ENCODE measurements at regions not wholly inside any gene's neighbourhood (a gene's known extent, or its start where the extent isn't known, plus 50 kb on each side); places are given as distances from the start of the nearest gene placed in this dataset.

GRCh38 chr4:180994722-180995121 is 1248.5 kb upstream of the TENM3 start:
- no peaks in the 10 kb centered on the region for H3K9me3 ChIP-seq
- no peak overlapping the region for H3K4me3 ChIP-seq (replicated peaks in 1 of 3)
- intact Hi-C loops (cut with DNase I) = no loop called here
- 90 to 92% methylated on average over 1 of the region's 1 CpG for WGBS, 2 donors
- no peak overlapping the region for H3K27ac ChIP-seq
- no peaks in the 10 kb centered on the region for H3K27me3 ChIP-seq
- no peaks in the 10 kb centered on the region for H3K36me3 ChIP-seq
- TF ChIP-seq POLR2A (IDR thresholded peaks at IDR 0.05) = no peak
- TF ChIP-seq, protein P1, sequence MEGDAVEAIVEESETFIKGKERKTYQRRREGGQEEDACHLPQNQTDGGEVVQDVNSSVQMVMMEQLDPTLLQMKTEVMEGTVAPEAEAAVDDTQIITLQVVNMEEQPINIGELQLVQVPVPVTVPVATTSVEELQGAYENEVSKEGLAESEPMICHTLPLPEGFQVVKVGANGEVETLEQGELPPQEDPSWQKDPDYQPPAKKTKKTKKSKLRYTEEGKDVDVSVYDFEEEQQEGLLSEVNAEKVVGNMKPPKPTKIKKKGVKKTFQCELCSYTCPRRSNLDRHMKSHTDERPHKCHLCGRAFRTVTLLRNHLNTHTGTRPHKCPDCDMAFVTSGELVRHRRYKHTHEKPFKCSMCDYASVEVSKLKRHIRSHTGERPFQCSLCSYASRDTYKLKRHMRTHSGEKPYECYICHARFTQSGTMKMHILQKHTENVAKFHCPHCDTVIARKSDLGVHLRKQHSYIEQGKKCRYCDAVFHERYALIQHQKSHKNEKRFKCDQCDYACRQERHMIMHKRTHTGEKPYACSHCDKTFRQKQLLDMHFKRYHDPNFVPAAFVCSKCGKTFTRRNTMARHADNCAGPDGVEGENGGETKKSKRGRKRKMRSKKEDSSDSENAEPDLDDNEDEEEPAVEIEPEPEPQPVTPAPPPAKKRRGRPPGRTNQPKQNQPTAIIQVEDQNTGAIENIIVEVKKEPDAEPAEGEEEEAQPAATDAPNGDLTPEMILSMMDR (IDR thresholded peaks at IDR 0.05) = no peak
- DNase-seq = no peak
- H3K4me1 ChIP-seq = no peaks in the 10 kb centered on the region

DNA sequence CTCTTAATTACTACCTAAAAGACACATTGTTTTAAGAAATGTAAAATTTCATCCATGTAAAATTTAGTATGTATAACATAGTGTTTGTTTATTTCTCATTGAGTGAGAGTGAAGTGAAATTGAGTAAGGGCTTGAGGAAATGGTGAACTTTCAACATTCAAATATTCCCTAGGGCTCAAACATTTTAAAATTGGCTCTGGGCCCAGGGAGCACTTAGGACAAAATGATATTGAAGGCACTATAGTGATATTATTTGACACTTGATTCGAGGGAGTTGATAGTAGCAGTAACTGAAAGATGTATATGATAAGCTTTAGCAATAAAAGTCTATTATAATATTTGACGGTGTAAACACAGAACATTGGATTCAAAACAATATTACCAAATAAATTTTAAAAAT is 1244.0 kb upstream of the TENM3 start:
- Histone ChIP-seq H3K36me3 (no peaks in the 10 kb centered on the region), H3K4me3 (replicated peaks in 1 of 3) (no peak overlapping the region), H3K9me3 (no peaks in the 10 kb centered on the region), H3K27me3 (no peaks in the 10 kb centered on the region), H3K4me1 (no peaks in the 10 kb centered on the region), H3K27ac (no peak overlapping the region)
- WGBS, 2 donors = 23 to 29% methylated on average over 2 of the region's 2 CpGs
- intact Hi-C loops (cut with DNase I) = no loop called here
- TF ChIP-seq, protein P1 (IDR thresholded peaks at IDR 0.05) = no peak
- no peak for TF ChIP-seq POLR2A (IDR thresholded peaks at IDR 0.05)
- DNase-seq = no peak

GRCh38 chr4:181004056-181004455 is 1239.1 kb upstream of the TENM3 start:
- no peak overlapping the region for H3K4me3 ChIP-seq (replicated peaks in 1 of 3)
- no peak overlapping the region for H3K27ac ChIP-seq
- TF ChIP-seq, protein P1 (IDR thresholded peaks at IDR 0.05) = no peak
- TF ChIP-seq POLR2A (IDR thresholded peaks at IDR 0.05) = no peak
- H3K27me3 ChIP-seq = no peaks in the 10 kb centered on the region
- H3K36me3 ChIP-seq = no peaks in the 10 kb centered on the region
- no peaks in the 10 kb centered on the region for H3K9me3 ChIP-seq
- intact Hi-C loops (cut with DNase I) = no loop called here
- no peaks in the 10 kb centered on the region for H3K4me1 ChIP-seq
- WGBS, 2 donors = 89 to 96% methylated on average over 4 of the region's 4 CpGs
- no peak for DNase-seq

DNA sequence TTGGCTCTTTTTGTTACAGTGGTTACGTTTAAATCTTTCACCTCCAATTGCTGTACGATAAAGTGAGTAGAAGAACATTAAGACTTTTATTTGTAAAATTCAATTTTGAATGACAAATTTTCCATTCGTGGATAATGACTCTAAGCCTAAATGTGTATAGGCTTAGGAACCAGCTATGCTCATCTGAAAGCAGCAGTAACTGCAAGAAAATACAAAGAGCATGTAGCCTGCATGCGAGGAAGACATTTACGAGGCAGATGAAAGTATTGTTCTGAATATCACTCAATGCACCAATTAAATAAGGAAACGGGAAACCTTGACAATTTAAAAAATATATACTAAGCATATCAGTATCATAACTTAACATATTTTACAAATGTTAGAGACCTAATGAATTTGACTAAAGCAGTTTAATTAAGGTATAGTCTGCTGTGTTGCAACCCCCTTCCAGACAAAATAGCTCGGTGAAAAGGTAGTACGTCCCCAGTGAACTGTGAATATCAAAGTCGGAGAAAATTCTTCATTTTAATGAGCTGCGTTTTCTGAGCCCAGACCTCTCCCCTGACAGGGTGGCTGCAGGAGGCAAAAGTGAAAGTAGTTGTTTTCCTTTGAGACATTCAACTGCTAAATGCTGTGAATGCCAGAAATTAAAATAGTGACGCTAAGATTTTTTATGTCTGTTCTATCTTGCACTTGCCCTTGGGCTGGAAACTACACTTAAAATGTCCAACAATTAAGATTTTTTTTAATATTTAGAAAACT is 1236.5 kb upstream of the TENM3 start:
- intact Hi-C loops (cut with DNase I) = no loop called here
- Histone ChIP-seq H3K27ac (no peak overlapping the region), H3K4me1 (no peaks in the 10 kb centered on the region), H3K36me3 (no peaks in the 10 kb centered on the region), H3K9me3 (no peaks in the 10 kb centered on the region), H3K4me3 (replicated peaks in 1 of 3) (no peak overlapping the region), H3K27me3 (no peaks in the 10 kb centered on the region)
- no peak for DNase-seq
- WGBS, 2 donors = 42 to 51% methylated on average over 11 of the region's 11 CpGs
- TF ChIP-seq, protein P1 (IDR thresholded peaks at IDR 0.05) = no peak
- no peak for TF ChIP-seq POLR2A (IDR thresholded peaks at IDR 0.05)

DNA sequence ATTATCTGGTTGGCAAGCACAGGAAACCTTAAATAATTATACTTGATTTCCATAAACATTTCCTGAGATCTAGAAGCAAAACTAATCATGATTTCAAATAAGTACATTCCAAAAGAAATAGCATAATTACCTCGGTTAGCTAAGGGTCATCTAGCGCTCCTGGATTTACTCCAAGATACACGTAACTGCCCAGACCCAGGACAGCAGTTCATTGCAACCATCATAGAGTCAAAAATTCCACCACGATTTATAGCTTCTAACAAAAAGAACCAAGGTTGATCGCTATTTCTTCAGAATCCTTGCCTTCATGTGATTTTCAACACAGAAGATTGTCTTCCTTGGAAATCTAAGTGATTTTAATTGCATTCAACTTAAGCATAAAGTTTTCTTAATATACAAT is 1235.5 kb upstream of the TENM3 start:
- no peak overlapping the region for H3K4me3 ChIP-seq (replicated peaks in 1 of 3)
- no peaks in the 10 kb centered on the region for H3K27me3 ChIP-seq
- DNase-seq = no peak
- H3K9me3 ChIP-seq = no peaks in the 10 kb centered on the region
- no peak overlapping the region for H3K27ac ChIP-seq
- intact Hi-C loops (cut with DNase I) = no loop called here
- H3K4me1 ChIP-seq = no peaks in the 10 kb centered on the region
- WGBS, 2 donors = 63 to 65% methylated on average over 5 of the region's 5 CpGs
- TF ChIP-seq, protein P1 (IDR thresholded peaks at IDR 0.05) = no peak
- TF ChIP-seq POLR2A (IDR thresholded peaks at IDR 0.05) = no peak
- H3K36me3 ChIP-seq = no peaks in the 10 kb centered on the region
